ENCODE measurements at regions not wholly inside any gene's neighbourhood (a gene's known extent, or its start where the extent isn't known, plus 50 kb on each side); places are given as distances from the start of the nearest gene placed in this dataset.

- DNase-seq: no peak
These were observed 556.2 kb upstream of the ZEB2 start for GRCh38 chr2:145076085-145076484.

- no peak for DNase-seq
These were observed 555.6 kb upstream of the ZEB2 start for GRCh38 chr2:145075454-145076062.

GRCh38 chr2:145070703-145071102 is 550.8 kb upstream of the ZEB2 start:
- DNase-seq: no peak

GRCh38 chr2:145068509-145068908 is 548.6 kb upstream of the ZEB2 start:
- DNase-seq: no peak

- no peak for DNase-seq
These were observed 547.7 kb upstream of the ZEB2 start for GRCh38 chr2:145067549-145068030.

- no peak for DNase-seq
These were observed 547.1 kb upstream of the ZEB2 start for GRCh38 chr2:145066856-145067548.

GRCh38 chr2:145066151-145066661 is 546.3 kb upstream of the ZEB2 start:
- DNase-seq: no peak

GRCh38 chr2:145065342-145065741 is 545.4 kb upstream of the ZEB2 start:
- no peak for DNase-seq

GRCh38 chr2:145064511-145064910 is 544.6 kb upstream of the ZEB2 start:
- no peak for DNase-seq

GRCh38 chr2:145060876-145061275 is 541.0 kb upstream of the ZEB2 start:
- DNase-seq: no peak

GRCh38 chr2:145059914-145060313 is 540.0 kb upstream of the ZEB2 start:
- DNase-seq: no peak

GRCh38 chr2:145059343-145059742 is 539.4 kb upstream of the ZEB2 start:
- DNase-seq: no peak

- no peak for DNase-seq
These were observed 538.5 kb upstream of the ZEB2 start for GRCh38 chr2:145058457-145058856.

GRCh38 chr2:145055651-145056050 is 535.7 kb upstream of the ZEB2 start:
- DNase-seq: no peak

- no peak for DNase-seq
These were observed 530.2 kb upstream of the ZEB2 start for GRCh38 chr2:145050134-145050533.

GRCh38 chr2:145049475-145049874 is 529.6 kb upstream of the ZEB2 start:
- DNase-seq: no peak

GRCh38 chr2:145047554-145047953 is 527.6 kb upstream of the ZEB2 start:
- no peak for DNase-seq

- no peak for DNase-seq
These were observed 524.6 kb upstream of the ZEB2 start for GRCh38 chr2:145044491-145044890.

- DNase-seq: no peak
These were observed 523.5 kb upstream of the ZEB2 start for GRCh38 chr2:145043399-145043834.

GRCh38 chr2:145041706-145042105 is 521.8 kb upstream of the ZEB2 start:
- no peak for DNase-seq

GRCh38 chr2:145040433-145040832 is 520.5 kb upstream of the ZEB2 start:
- DNase-seq: no peak

GRCh38 chr2:145038041-145038525 is 518.2 kb upstream of the ZEB2 start:
- DNase-seq: no peak

GRCh38 chr2:145036421-145037011 is 516.6 kb upstream of the ZEB2 start:
- no peak for DNase-seq

- no peak for DNase-seq
These were observed 514.6 kb upstream of the ZEB2 start for GRCh38 chr2:145034511-145034910.

Measured in activated T-cell treated with anti-CD3 and anti-CD28 coated beads, Interleukin-2, amount 50 U/mL, for 1 hour (primary cell).